ENCODE measurements at regions not wholly inside any gene's neighbourhood (a gene's known extent, or its start where the extent isn't known, plus 50 kb on each side); places are given as distances from the start of the nearest gene placed in this dataset.
"Not testable (repeated sequence)": the region's sequence is repeated elsewhere in the genome, so short reads cannot be mapped to it uniquely, and the experiment has no call there.

GRCh38 chr6:164695896-164696295 lies 613.5 kb downstream of the C6orf118 start:
- DNase-seq (ENCODE audit: low spot score): no peak

GRCh38 chr6:164694386-164694785 lies 615.0 kb downstream of the C6orf118 start:
- no peak for DNase-seq (ENCODE audit: low spot score)

- DNase-seq (ENCODE audit: low spot score): no peak
Observed at GRCh38 chr6:164693944-164694343, 615.5 kb downstream of the C6orf118 start.

GRCh38 chr6:164692772-164693510 lies 616.5 kb downstream of the C6orf118 start:
- DNase-seq (ENCODE audit: low spot score): no peak

- no peak for DNase-seq (ENCODE audit: low spot score)
Observed at GRCh38 chr6:164690702-164691500, 618.5 kb downstream of the C6orf118 start.

GRCh38 chr6:164690241-164690640 lies 619.2 kb downstream of the C6orf118 start:
- DNase-seq (ENCODE audit: low spot score): no peak

GRCh38 chr6:164665328-164665727 lies 644.1 kb downstream of the C6orf118 start:
- no peak for DNase-seq (ENCODE audit: low spot score)

- no peak for DNase-seq (ENCODE audit: low spot score)
Observed at GRCh38 chr6:164663634-164664033, 645.8 kb downstream of the C6orf118 start.

- no peak for DNase-seq (ENCODE audit: low spot score)
Observed at GRCh38 chr6:164661716-164662115, 647.7 kb downstream of the C6orf118 start.

GRCh38 chr6:164660781-164661180 lies 648.6 kb downstream of the C6orf118 start:
- DNase-seq (ENCODE audit: low spot score): no peak

GRCh38 chr6:164640956-164641355 lies 668.4 kb downstream of the C6orf118 start:
- no peak for DNase-seq (ENCODE audit: low spot score)

- no peak for DNase-seq (ENCODE audit: low spot score)
Observed at GRCh38 chr6:164628302-164628931, 681.0 kb downstream of the C6orf118 start.

- DNase-seq (ENCODE audit: low spot score): no peak
Observed at GRCh38 chr6:164616917-164617524, 692.4 kb downstream of the C6orf118 start.

- no peak for DNase-seq (ENCODE audit: low spot score)
Observed at GRCh38 chr6:164612751-164613150, 696.7 kb downstream of the C6orf118 start.

GRCh38 chr6:164610859-164611258 lies 698.5 kb downstream of the C6orf118 start:
- not testable (repeated sequence) for DNase-seq (ENCODE audit: low spot score)

- DNase-seq (ENCODE audit: low spot score): not testable (repeated sequence)
Observed at GRCh38 chr6:164602415-164602814, 707.0 kb downstream of the C6orf118 start.

GRCh38 chr6:164581563-164581962 lies 727.8 kb downstream of the C6orf118 start:
- no peak for DNase-seq (ENCODE audit: low spot score)

- no peak for DNase-seq (ENCODE audit: low spot score)
Observed at GRCh38 chr6:164579035-164579434, 730.4 kb downstream of the C6orf118 start.

- DNase-seq (ENCODE audit: low spot score): no peak
Observed at GRCh38 chr6:164578616-164579015, 730.8 kb downstream of the C6orf118 start.

GRCh38 chr6:164570801-164571200 lies 738.6 kb downstream of the C6orf118 start:
- no peak for DNase-seq (ENCODE audit: low spot score)

- DNase-seq (ENCODE audit: low spot score): no peak
Observed at GRCh38 chr6:164569509-164569908, 739.9 kb downstream of the C6orf118 start.

- no peak for DNase-seq (ENCODE audit: low spot score)
Observed at GRCh38 chr6:164563924-164564323, 745.5 kb downstream of the C6orf118 start.

Data from RKO (cell line).